Ovary (tissue), 1 donor: ENCODE measurements at regions not wholly inside any gene's neighbourhood (a gene's known extent, or its start where the extent isn't known, plus 50 kb on each side); places are given as distances from the start of the nearest gene placed in this dataset.

Experiments
- EP300 ChIP-seq: sonication (generic); formaldehyde crosslinking; IDR thresholded peaks from one replicate; pipeline ENCODE4 v1.6.1; 2017; ENCODE audit warnings: antibody characterized with exemption
- POLR2A ChIP-seq: fragments of 450-650 bp; IDR thresholded peaks from one replicate; pipeline ENCODE4 v1.6.1; 2017; ENCODE audit warnings: antibody characterized with exemption, mild to moderate bottlenecking, moderate library complexity

GRCh38 chrX:81957318-81957717, 755.4 kb downstream of the SH3BGRL start:
- TF ChIP-seq EP300 (no peak), POLR2A (no peak)
